NT2/D1 (cell line): ENCODE measurements at regions not wholly inside any gene's neighbourhood (a gene's known extent, or its start where the extent isn't known, plus 50 kb on each side); places are given as distances from the start of the nearest gene placed in this dataset.

Experiments
- DNase-seq: peaks from one replicate; pipeline ENCODE4 v3.0.0-alpha.2; 2011; ENCODE audit warnings: low read depth, low spot score
- H3K27me3 ChIP-seq: 2 replicates; pipeline ENCODE4 v1.6.0; 2011; ENCODE audit warnings: mild to moderate bottlenecking; ENCODE audit not compliant: insufficient read length, insufficient read depth
- H3K36me3 ChIP-seq: 2 replicates; pipeline ENCODE4 v1.6.1; 2011; ENCODE audit warnings: mild to moderate bottlenecking, low read length, mixed read lengths; ENCODE audit not compliant: insufficient read depth, insufficient read length
- H3K4me1 ChIP-seq: 2 replicates; pipeline ENCODE4 v1.5.1; 2011; ENCODE audit not compliant: insufficient read depth, insufficient read length
- H3K4me3 ChIP-seq: 2 replicates; pipeline ENCODE4 v1.5.1; 2011; ENCODE audit warnings: low read depth; ENCODE audit not compliant: insufficient read length
- H3K9ac ChIP-seq: 2 replicates; pipeline ENCODE4 v1.6.0; 2011; ENCODE audit warnings: low read depth; ENCODE audit not compliant: insufficient read length
- H3K9me3 ChIP-seq: 2 replicates; pipeline ENCODE4 v1.5.1; 2011; ENCODE audit warnings: mild to moderate bottlenecking, low read length; ENCODE audit not compliant: insufficient read depth
- SUZ12 ChIP-seq: IDR thresholded peaks from 2 replicates; pipeline ENCODE4 v1.6.1; 2011; ENCODE audit not compliant: insufficient read length, insufficient read depth; ENCODE audit errors: extremely low read depth
- YY1 ChIP-seq: IDR thresholded peaks from 2 replicates; pipeline ENCODE4 v1.6.1; 2011; ENCODE audit not compliant: insufficient read length, insufficient read depth
- ZNF274 ChIP-seq: IDR thresholded peaks from 2 replicates; pipeline ENCODE4 v1.6.1; 2011; ENCODE audit warnings: mild to moderate bottlenecking, low read depth, low read length

DNA sequence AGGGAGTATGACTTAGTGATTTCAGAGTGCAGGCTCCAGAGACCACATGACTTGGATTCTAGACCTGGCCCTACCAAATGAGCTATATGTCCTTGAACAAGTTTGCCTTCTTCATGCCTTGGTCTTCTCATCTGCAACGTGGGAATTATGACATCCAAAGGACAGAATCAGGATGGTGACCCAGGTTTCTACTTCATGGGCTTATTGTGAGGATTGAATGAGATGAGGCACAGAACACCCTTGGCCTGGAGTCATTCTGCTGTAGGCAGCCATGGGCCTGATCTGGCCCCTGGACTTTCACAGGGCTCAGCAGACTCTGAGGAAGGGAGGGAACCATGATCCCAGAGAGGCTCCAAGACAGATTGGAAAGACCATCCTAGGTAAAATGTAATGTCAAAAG, 85.6 kb upstream of the HAAO start:
- no peak overlapping the region for H3K9ac ChIP-seq
- H3K4me3 ChIP-seq = no peak overlapping the region
- no peak for DNase-seq
- no peaks in the 10 kb centered on the region for H3K36me3 ChIP-seq
- TF ChIP-seq ZNF274 (no peak), SUZ12 (no peak), YY1 (no peak)
- no peaks in the 10 kb centered on the region for H3K27me3 ChIP-seq
- H3K4me1 ChIP-seq = peaks cover 2% of the 10 kb centered on the region
- H3K9me3 ChIP-seq = no peaks in the 10 kb centered on the region

GRCh38 chr2:42877511-42877910, 85.1 kb upstream of the HAAO start:
- Histone ChIP-seq H3K4me1 (peaks cover 2% of the 10 kb centered on the region), H3K9me3 (no peaks in the 10 kb centered on the region), H3K9ac (no peak overlapping the region), H3K4me3 (no peak overlapping the region), H3K27me3 (no peaks in the 10 kb centered on the region), H3K36me3 (no peaks in the 10 kb centered on the region)
- TF ChIP-seq SUZ12 = no peak
- no peak for TF ChIP-seq YY1
- TF ChIP-seq ZNF274 = no peak
- no peak for DNase-seq

- Histone ChIP-seq H3K9me3 (no peaks in the 10 kb centered on the region), H3K36me3 (no peaks in the 10 kb centered on the region), H3K4me3 (no peak overlapping the region), H3K9ac (no peak overlapping the region), H3K4me1 (peaks cover 2% of the 10 kb centered on the region), H3K27me3 (no peaks in the 10 kb centered on the region)
- no peak for DNase-seq
- TF ChIP-seq SUZ12 = no peak
- TF ChIP-seq ZNF274 = no peak
- no peak for TF ChIP-seq YY1
Observed at GRCh38 chr2:42876326-42876751, 84.0 kb upstream of the HAAO start.

GRCh38 chr2:42875880-42876279, 83.5 kb upstream of the HAAO start:
- Histone ChIP-seq H3K4me1 (peaks cover 2% of the 10 kb centered on the region), H3K9me3 (no peaks in the 10 kb centered on the region), H3K9ac (no peak overlapping the region), H3K4me3 (no peak overlapping the region), H3K36me3 (no peaks in the 10 kb centered on the region), H3K27me3 (no peaks in the 10 kb centered on the region)
- DNase-seq = no peak
- TF ChIP-seq ZNF274 (no peak), YY1 (no peak), SUZ12 (no peak)

GRCh38 chr2:42874949-42875801, 82.8 kb upstream of the HAAO start:
- no peak for TF ChIP-seq ZNF274
- no peak for TF ChIP-seq SUZ12
- no peak for TF ChIP-seq YY1
- Histone ChIP-seq H3K27me3 (no peaks in the 10 kb centered on the region), H3K9ac (no peak overlapping the region), H3K4me1 (no peaks in the 10 kb centered on the region), H3K9me3 (no peaks in the 10 kb centered on the region), H3K36me3 (no peaks in the 10 kb centered on the region), H3K4me3 (no peak overlapping the region)
- DNase-seq = no peak

DNA sequence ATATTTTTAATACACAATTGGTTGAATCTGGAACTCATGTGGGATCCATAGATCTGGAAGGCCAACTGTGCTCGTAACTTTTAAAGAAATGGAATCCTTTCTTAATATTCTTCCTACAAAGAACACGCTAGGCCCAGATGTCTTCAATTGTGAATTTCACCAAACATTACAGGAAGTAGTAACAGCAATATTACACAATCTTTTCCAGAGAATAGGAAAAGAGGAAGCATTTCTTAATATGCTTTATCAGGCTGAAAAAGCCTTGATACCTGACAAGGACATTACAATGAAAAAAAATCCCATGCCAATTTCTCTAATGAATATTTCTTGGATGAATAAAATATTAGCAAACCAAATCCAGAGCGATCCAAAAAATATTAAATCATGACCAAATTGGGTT, 80.3 kb upstream of the HAAO start:
- TF ChIP-seq SUZ12 (no peak), ZNF274 (no peak), YY1 (no peak)
- no peaks in the 10 kb centered on the region for H3K4me1 ChIP-seq
- DNase-seq = no peak
- no peaks in the 10 kb centered on the region for H3K27me3 ChIP-seq
- H3K9ac ChIP-seq = no peak overlapping the region
- peaks cover 10% of the 10 kb centered on the region; the same call in 1 of the 2 replicates for H3K9me3 ChIP-seq
- H3K36me3 ChIP-seq = no peaks in the 10 kb centered on the region
- H3K4me3 ChIP-seq = no peak overlapping the region

- Histone ChIP-seq H3K9me3 (peaks cover 10% of the 10 kb centered on the region; the same call in 1 of the 2 replicates), H3K4me1 (no peaks in the 10 kb centered on the region), H3K36me3 (no peaks in the 10 kb centered on the region), H3K4me3 (no peak overlapping the region), H3K9ac (no peak overlapping the region), H3K27me3 (no peaks in the 10 kb centered on the region)
- no peak for TF ChIP-seq YY1
- no peak for TF ChIP-seq SUZ12
- TF ChIP-seq ZNF274 = no peak
- DNase-seq = no peak
Observed at GRCh38 chr2:42871372-42871771, 79.0 kb upstream of the HAAO start.
